ENCODE measurements at regions not wholly inside any gene's neighbourhood (a gene's known extent, or its start where the extent isn't known, plus 50 kb on each side); places are given as distances from the start of the nearest gene placed in this dataset.

GRCh38 chr4:36013206-36013605, 231.1 kb downstream of the ARAP2 start:
- Histone ChIP-seq H3K4me2 (ENCODE audit: insufficient read depth, insufficient read length, low read length) (no peak overlapping the region), H3K9me3 (ENCODE audit: control insufficient read depth, low read depth, low read length) (no peaks in the 10 kb centered on the region), H3K27ac (ENCODE audit: insufficient read length, low read depth, low read length) (no peak overlapping the region), H3K23ac (ENCODE audit: insufficient read length, low read depth, low read length) (no peak overlapping the region), H4K20me1 (ENCODE audit: control insufficient read depth, insufficient read depth, insufficient read length) (no peaks in the 10 kb centered on the region), H2AFZ (ENCODE audit: low read length) (no peak overlapping the region), H2BK5ac (ENCODE audit: insufficient read length, low read length) (no peak overlapping the region), H3K79me2 (ENCODE audit: insufficient read depth, low read length) (no peaks in the 10 kb centered on the region), H3K56ac (ENCODE audit: insufficient read length, low read depth, low read length) (no peak overlapping the region), H3K79me1 (ENCODE audit: insufficient read depth, low read depth, low read length, poor library complexity, severe bottlenecking) (no peaks in the 10 kb centered on the region), H3K27me3 (ENCODE audit: insufficient read depth, low read length) (no peaks in the 10 kb centered on the region), H3K4me1 (ENCODE audit: insufficient read depth, low read length) (no peaks in the 10 kb centered on the region), H2BK120ac (ENCODE audit: low read depth, low read length, poor library complexity, severe bottlenecking) (no peak overlapping the region), H4K5ac (ENCODE audit: insufficient read length, low read depth, low read length) (no peak overlapping the region), H3K14ac (ENCODE audit: insufficient read depth, low read length) (no peak overlapping the region), H3K9ac (ENCODE audit: extremely low read depth, insufficient read length, low read length) (no peak overlapping the region), H2BK12ac (ENCODE audit: insufficient read length, low read depth, low read length) (no peak overlapping the region), H4K91ac (ENCODE audit: insufficient read length, low read depth, low read length) (no peak overlapping the region), H2AK5ac (ENCODE audit: insufficient read length, low read length) (no peak overlapping the region), H2BK20ac (ENCODE audit: low read depth, low read length, poor library complexity, severe bottlenecking) (no peak overlapping the region), H2BK15ac (ENCODE audit: low read depth, low read length) (no peak overlapping the region), H3K23me2 (ENCODE audit: insufficient read length, low read depth, low read length, poor library complexity, severe bottlenecking) (no peaks in the 10 kb centered on the region), H3K4ac (ENCODE audit: low read depth, low read length) (no peak overlapping the region), H3T11ph (ENCODE audit: low read length) (no peak overlapping the region), H3K18ac (ENCODE audit: insufficient read length, low read depth, low read length) (no peak overlapping the region), H4K8ac (replicated peaks; ENCODE audit: insufficient read length, low read depth, low read length) (no peak overlapping the region)
- Mint-ChIP-seq H3K4me3 (no peak overlapping the region), H3K27me3 (ENCODE audit: low read depth) (peaks cover 1% of the 10 kb centered on the region; the same call in 1 of the 2 replicates), H3K36me3 (ENCODE audit: insufficient read depth in 1 of 3, low read depth in 3 of 3) (no peaks in the 10 kb centered on the region; a peak in 1 of 7 replicates), H3K27ac (no peak overlapping the region), H3K9me3 (no peaks in the 10 kb centered on the region; a peak in 1 of 5 replicates), H3K4me1 (no peaks in the 10 kb centered on the region)
- TF ChIP-seq CTCF (conservative IDR thresholded peaks at IDR 0.05): no peak
- WGBS (ENCODE audit: extremely low coverage, insufficient read length, low lambda C conversion rate): no CpG with 5 or more reads among the region's 5 CpGs
- DNase-seq: no peak

All from H9 (cell line).